ENCODE measurements at regions not wholly inside any gene's neighbourhood (a gene's known extent, or its start where the extent isn't known, plus 50 kb on each side); places are given as distances from the start of the nearest gene placed in this dataset.
A peak's percentile ranks its signal among the peaks of the same experiment; 100 is the strongest.

DNA sequence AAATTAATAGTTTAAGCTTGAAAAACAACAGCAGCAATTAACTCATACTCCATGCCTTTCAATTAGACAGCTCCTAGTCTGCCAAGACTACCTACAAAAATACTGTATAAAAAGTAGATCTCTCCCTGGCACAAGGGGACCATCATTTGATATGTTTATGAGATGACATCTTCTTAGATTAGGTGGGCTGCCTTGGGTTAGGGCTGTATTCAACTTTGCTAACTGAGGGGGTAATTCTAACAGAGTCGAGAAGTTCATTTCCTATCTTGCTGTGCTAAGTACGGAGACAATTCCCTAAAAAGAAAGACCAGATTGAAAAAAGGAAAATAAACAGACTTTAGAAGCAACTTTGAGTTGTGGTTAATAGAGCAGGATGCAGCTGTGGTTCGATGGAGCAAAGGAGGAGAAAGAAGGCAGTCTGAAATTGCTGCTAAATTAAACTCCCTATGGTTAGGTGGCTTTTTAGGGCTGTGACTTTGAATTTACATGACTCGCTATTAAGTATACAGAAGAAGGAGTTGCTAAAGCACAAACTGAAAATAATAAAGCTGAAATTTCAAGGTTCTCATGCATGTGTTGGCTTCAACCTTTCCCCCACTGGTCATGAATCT, 75.4 kb downstream of the CDC7 start:
- DNase-seq, result no peak

DNA sequence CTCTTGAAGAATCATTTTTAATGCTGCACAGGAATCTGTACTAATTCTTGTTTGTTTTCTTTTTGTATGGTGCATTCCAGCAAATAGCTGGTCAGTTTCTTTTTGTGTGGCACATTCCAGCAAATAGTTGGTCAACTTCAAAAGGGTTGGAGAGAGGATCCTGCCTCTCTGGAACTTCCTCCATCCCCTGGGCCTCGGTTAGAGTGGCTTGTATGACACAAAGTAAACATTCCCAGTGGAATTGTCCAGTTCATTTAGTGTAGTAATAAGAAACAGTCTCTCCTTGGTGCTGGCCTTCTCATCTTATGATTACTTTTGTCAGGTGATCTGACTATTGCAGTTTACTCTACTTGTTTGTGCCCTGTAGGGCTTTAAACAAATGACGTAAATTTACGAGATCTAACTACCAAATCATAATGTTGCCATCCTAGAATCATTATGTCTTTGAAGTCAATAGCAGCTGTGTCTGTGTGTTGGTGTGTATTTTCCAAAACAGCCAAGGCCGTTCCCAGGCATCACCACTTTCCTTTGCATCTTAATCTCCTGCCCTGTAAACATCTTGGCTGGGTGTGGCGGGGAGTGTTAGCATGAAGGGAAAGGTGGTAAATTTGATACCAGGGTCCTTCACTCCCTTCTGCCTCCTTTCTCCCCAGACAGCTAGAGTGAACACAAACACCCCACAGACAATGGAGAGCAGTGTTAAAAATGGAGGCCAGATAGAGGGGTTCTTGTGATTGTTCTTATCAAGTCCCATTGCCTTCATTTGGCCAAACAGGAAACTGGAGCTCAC, 77.9 kb downstream of the CDC7 start:
- no peak for DNase-seq

DNA sequence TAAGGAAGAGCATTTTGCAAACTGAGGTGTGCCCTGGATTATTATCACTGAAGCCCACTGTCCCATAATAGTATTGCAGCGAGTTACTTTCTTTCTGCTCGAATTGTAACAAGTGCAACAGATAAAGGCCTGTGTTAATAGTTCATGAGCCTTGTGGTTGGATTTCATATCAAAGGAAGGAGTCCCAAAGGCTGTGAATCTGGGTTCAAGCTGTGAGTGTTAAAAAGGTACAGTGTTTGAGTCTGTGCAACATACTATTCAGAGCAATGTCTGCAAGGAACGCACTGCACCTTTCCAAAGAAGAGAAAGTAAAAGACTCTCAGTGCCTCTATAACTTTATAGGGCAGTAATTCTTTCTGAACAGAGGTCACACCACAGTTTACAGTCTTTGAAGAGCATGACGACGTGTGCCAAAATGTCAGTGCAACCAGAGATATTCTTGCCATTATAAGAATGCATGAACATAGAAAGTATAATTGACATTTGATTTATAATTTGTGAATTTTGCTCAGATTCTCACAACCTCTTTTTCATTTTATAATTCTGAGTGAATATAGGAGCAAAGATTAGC, 79.1 kb downstream of the CDC7 start:
- DNase-seq, result no peak

DNA sequence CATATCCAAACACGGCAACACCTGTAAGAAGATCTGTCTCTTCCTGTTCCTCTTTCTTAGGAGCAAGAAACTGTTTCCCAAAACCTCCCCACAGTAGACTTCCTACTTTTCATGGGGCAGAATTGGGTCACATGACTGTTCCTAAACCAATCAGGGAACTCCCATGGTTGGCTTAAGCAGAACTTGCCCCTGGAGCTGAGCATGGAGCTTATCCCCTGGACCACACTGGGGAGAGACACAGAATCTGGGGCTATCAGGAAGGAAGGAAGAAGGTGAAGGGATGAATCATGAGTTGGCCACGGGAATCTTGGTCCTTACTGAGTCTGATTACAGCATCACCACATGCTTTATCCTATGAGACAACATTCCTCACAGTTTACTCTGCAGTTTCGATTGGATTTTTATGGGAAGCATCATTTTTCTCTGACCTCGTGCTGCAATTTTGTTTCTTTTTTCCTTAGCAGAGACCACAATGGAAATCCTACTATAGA, 81.8 kb downstream of the CDC7 start:
- DNase-seq, result no peak

DNA sequence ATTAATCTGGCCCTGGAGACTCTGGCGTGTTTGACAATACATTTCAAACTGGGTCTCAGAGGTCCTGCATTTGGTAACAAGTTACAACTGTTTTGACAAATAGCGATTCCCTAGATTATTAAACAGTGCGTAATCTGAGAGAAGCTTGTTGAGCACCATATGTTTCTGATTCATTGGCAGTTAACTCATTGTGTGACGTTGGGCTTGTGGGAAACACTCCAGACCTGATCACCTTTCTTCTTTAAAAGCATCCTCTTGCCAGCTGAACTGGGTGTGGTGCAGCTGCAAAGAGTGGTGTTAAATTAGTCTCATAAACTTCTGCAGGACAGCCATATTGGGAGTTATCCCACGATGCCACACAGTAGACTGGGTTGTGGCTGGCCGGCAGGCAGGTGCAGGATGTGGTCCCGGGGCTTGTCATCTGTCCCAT, 82.7 kb downstream of the CDC7 start:
- peak; percentile 70 for DNase-seq

DNA sequence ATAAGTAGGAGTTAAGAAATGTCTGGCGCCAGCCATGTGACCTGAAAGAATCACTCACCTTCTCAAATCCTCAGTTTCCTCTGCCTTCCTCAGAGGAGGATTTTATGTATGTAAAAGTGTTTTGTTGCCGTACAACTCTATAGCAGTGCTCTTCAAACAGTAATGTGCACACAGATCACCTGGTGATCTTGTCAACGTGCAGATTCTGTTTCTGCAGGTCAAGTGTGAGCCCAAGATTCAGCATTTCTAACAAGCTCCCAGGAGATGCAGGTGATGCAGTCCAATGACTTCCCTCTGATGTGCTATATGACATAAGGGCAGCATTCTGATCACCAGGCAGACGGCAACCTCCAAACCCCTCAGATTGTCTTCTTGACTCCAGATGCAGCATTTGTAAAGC, 83.7 kb downstream of the CDC7 start:
- DNase-seq, result no peak

DNA sequence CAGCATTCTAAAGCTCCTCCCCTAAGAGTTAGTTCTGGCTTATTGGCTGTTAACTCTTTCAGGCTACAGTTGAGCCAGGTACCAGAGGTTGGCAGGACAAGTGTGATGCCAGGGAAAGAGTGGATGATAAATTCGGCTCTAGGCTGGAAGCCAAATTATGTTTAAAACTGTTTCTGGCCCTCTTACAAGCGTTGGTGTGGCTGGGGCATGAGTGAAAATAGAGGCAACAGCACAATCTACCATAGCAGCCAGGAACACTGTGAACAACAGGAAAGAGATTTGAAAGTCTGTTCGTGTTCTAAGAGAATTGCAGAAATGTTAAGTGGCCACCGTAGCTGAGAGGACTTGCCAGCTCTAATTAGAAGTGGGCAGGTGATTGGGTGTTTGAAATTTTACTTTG, 84.2 kb downstream of the CDC7 start:
- DNase-seq, result no peak

DNA sequence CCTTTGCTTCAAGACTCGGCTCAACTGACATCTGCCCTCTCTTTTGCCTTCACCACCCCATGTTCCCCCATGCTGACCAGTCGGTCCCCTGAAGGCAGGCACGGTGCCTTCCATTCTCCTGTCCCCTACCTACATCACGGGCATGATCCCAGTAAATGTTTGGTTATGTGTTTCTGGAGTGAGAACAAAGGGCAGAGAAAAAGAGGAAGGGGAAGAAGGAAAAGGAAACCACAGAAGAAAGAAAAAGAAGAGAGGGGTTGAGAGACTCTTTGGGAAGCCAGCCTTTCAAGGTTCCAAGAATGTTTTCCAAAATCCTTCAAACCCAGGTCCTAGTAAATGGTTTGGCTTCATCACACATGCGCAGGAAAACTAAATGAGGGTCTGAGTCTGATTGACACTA, 84.9 kb downstream of the CDC7 start:
- DNase-seq, result no peak

DNA sequence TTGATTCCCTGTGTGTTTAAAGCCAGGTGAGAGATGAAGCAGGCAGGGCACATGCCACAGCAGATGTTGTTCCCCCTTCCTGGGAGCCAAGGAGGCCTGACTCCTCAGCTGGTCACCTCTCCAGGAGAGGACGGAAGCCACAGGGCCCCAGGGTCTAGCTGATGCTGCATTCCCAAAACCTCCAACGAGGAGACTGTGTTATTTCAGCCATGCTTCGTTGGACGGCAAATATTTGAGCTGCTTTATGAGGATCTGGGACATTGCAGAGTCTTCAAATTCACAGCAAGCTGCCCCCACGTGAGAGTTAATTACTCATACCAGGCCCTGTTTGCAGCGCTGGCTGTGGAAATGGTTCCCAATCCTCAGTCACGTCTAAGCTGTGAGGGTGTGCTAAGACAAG, 85.3 kb downstream of the CDC7 start:
- peak; percentile 51 for DNase-seq

DNA sequence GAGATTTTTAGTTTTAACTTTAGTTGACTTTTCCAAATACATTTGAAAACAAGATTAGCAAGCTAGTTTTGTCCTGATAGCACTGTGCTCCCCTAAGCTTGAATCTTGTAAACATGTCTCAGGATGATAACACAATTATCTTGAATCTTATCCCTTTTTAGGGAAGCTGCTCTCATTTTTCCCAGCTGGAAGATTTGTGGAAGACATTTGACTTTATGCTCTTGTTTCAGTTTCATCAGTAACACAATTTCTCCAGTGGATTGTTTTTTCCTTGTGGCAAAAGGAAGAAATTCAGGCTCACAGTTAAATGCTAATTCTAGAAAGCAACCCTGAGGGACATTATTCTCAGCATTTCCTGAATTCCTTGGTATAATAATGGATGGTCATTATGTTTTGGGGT, 88.8 kb downstream of the CDC7 start:
- DNase-seq, result no peak

DNA sequence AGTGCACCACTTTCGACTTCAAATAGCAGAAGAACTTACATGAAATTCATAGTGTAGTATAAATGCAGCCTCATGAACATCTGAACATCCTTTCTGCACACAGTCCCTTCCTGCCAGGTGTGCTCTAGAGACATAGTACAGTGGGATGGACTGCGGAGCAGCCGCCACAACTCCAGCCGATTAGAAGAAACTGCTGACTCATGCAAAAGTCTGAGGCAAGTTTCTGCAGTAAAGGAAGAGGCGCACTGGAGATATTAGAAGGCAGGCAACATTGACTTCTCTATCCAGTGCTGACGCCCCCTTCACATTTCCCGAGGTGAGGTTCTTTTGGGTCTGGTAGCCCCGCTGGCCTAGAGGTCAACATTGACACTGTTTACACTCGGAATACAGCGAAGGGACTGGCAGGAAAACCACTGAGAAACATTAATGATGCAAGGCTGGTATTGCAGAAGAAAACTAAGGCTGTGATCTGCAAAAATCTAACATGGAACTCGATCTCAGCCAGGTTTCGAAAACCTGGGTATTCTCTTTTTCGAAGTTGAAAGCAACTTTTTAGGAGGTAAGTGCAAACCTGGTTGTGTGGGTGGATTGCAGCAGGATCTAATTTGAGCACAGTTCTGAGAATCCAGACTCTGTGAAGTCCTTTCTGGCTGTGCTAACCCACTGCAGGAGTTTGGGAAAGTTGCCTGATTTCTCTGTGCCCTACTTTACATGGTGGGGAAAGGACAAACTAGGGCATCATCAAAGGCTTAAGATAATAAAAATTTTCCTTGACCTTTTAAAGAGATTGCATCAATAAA, 90.7 kb downstream of the CDC7 start:
- DNase-seq, result no peak

DNA sequence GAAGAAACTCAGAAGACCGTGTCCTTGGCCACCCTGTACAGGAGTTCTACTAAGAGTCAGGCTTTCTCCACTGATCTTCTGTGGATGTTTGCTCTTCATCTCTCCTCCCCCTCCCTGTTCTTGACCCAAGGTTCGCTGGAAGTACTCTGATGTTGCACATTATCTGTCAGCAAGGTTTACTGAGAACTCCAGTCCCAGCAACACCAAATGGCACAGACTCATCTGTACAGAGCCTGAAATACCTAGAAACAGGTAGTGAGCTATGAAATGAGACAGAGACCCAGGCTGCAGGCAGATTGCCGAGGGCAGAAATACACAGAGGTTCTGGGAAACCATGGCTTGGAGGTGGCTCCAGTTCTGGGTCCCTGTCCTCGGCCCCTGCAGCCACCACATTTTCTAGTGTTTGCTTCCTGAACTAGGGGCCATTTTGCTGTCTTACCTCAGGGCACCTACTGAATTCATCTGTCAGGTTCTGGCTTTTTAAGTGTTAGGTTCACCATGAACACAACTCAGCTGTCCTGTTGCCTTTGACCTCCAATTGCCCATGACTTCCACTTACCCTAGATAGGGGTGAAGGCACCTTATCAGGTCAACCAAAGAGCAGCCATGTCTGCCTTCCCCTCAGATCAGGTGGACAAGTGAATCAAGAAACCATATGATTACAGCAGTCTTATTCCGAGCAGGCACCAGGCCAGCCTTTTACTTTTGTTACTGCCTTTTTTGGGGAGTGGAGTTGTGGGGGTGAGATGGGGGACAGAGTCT, 92.2 kb downstream of the CDC7 start:
- DNase-seq, result no peak

DNA sequence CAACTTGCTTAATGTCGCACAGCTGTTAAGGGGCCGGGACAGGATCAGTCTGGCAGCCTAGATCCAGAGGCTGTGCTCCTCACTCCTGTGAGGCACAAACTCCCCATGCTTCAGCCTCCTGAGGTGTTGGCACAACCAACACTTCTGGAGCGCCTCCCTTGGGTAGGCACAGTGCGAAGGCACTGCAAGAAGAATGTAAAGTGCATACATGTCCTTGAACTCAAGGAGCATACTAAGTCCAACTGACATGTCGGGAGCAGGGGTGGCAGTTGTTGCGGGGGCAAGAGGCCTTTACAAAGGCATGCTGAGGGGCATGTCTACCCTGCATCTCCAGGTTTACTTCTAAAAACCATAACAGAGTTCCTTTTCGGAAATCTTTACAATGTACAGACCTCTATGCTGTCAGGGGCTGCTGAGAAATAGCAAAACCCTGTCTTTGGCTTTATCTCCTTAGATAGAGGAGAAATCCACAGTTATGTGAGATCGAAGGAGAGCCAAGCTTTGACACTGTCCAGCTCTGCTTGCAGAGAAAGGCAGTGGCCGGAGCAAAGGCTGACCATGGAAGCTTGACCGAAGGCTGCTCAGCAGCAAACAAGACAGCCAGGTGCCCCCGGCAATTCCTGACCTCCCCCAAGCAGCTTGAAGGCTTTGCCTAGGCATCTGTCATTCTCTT, 93.9 kb downstream of the CDC7 start:
- DNase-seq, result no peak

DNA sequence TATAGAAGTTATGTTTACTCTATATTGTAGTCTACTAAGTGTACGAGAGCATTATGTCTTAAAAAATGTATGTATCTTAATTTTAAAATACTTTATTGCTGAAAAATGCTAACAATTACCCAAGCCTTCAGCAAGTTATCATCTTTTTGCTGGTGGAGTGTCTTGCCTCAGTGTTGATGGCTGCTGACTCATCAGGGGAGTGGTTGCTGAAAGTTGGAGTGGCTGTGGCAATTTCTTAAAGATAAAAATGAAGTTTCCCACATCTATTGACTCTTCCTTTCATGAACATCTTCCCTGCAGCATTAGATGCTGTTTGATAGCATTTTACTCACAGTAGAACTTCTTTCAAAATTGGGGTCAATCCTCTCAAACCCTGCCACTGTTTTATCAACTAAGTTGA, 95.8 kb downstream of the CDC7 start:
- no peak for DNase-seq

DNA sequence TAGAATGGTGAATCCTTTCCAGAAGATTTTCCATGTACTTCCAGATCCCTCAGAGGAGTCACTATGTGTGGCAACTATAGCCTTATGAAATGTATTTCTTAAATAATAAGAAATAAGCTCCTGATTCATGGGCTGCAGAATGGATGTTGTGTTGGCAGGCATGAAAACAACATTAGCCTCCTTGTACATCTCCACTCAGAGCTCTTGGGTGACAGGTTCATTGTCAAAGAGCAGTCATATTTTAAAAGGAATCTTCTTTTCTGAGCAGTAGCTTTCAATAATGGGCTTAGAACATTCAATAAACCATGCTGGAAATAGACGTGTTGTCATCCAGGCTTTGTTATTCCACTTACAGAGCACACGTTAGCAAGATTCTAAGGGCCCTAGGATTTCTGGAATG, 96.6 kb downstream of the CDC7 start:
- DNase-seq, result no peak

DNA sequence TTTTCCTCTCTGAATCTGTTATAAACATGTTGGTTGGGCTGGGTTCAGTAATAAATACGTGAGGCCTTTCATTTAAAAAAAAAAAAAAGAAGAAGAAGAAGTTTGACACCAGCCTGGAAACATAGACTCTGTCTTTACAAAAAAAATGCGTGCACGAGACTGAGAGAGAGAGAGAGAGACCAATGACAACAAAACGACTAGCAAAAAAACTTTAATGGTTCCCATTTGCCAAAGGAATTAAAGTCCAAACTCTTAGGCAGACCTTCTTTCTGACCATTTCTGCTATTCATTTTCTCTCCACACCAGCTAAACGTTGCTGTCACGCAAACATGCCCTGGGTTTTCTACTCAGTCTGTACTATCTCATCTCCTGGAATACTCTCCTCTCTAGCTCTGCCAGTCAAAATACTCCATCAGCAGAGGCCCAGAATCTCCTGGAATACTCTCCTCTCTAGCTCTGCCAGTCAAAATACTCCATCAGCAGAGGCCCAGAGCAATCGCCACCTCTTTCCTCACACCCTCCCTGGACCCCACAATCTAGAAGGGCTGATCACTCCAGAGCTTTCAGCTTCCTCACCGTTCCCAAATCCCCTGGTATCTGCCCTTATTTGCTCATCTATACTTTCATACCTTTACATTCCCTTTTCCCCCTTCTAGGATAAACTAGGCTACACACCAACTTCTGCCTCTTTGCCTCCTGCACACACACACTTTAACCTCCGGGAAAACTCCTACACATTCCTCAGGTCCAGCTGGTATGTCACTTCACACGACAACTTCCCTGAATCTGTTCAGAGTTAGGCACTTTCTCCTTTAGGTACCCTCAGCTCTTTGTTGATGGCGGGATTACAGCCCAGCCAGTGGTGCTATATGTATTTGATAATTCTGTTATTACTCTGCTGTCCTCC, 100.0 kb downstream of the CDC7 start:
- DNase-seq, result no peak

DNA sequence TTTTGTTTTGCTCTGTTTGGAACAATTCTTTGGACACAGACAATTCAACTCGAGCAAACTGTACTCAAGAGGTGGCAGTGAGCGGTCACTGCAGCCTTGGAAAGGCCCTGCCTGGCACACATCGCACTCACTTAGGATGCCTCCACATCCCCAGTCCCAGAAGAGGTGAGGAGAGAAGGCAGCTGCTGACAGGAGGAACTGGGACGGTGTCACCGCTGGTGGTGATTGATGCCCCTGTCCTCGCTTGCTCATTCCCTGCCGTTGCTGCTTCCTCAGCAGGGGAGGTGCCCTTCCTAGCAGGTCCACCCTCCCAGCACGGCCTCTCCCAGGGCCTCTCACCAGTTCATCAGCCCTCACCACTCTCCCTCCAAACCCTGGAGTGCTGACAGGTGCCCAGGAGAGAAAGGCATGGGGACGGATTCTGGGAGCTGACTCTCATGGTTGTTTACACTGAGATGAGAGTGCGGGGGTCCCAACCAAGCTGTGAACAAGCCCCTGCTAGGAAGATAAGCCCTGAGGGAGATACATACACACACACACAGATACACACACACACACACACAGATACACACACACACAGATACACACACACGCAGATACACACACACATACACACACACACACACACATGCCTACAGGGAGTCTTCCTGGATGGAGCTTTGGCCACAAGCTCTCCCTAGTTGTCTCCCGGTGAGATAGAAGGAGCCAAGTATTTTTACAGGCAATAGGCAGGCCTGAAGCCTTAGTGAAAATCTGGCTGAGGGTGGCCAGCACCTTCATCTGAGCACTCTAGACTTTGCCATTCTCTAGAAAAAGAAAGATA, 101.1 kb downstream of the CDC7 start:
- no peak for DNase-seq

DNA sequence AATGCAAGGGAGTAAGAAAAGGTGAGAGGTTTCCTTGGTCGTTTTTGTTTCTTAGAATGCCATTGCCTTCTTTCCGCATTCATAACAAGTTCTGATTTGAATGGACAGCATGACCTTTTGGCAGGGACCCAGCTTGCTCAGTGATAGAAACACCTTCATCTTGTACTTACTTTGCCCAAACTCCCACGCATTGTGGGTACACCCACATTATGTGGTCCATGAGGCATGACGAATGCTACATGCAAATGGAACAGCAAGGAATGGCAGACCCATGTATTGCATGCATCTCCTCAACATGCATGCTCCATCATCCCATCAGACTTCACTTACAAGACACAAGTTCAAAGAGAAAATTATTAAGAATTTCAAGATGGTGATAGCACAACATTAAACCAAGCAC, 102.8 kb downstream of the CDC7 start:
- DNase-seq, result no peak

DNA sequence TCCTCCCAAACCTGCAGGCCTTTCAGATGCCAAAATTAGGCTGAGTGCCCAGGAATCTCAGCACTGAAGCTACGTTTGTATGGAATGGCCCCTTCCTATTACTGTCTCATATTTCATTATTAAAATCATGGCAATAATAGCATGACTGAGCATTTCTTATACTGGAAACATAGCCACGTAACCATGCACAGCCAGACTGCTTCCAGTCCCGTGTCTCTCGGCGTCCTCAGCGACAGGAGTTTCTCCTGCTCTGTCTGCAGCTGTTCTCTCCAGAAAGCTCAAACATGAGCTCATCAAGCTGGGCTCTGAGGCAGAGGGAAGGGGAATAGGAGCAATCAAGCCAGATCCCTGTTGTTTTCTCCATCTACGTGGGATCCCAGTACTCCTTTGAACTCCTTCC, 104.0 kb downstream of the CDC7 start:
- no peak for DNase-seq

DNA sequence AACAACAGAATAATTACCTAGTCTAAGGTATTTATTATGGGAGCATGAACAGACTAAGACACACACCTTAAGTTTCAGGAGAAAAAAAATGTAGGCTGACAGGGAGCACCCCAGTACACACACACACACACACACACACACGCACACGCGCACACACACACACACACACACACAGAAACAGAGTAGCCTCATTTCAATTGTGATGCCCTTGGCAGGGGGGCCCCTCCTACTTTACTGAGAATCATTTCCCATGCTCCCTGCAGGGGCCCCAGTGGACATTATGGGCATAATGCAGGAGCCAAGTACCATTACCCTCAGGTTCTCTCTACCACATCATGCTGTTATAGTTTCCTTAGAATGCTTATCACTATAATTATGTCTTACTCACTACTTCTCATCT, 104.9 kb downstream of the CDC7 start:
- DNase-seq, result peak; percentile 14
